Neuron (in vitro differentiated cells): ENCODE measurements at regions not wholly inside any gene's neighbourhood (a gene's known extent, or its start where the extent isn't known, plus 50 kb on each side); places are given as distances from the start of the nearest gene placed in this dataset.
"Not testable (repeated sequence)": the region's sequence is repeated elsewhere in the genome, so short reads cannot be mapped to it uniquely, and the experiment has no call there.

Source experiments
- H2AFZ ChIP-seq: one replicate; pipeline ENCODE4 v1.6.1; 2013; ENCODE audit warnings: low read depth, mild to moderate bottlenecking, inconsistent platforms, low read length, moderate library complexity
- H3K27me3 ChIP-seq: one replicate; pipeline ENCODE4 v1.6.1; 2013; ENCODE audit warnings: low read length; ENCODE audit not compliant: insufficient read depth
- H3K36me3 ChIP-seq: one replicate; pipeline ENCODE4 v1.6.1; 2013; ENCODE audit warnings: low read length; ENCODE audit not compliant: insufficient read depth
- H3K4me1 ChIP-seq: one replicate; pipeline ENCODE4 v1.6.1; 2013; ENCODE audit warnings: low read length; ENCODE audit not compliant: insufficient read depth
- H3K4me3 ChIP-seq: 2 replicates; pipeline ENCODE4 v1.5.1; 2013; ENCODE audit warnings: mild to moderate bottlenecking, low read length, moderate library complexity
- H3K9me3 ChIP-seq: one replicate; pipeline ENCODE4 v1.6.1; 2013; ENCODE audit warnings: low read length

GRCh38 chr4:147163311-147163710 is 217.6 kb upstream of the TTC29 start:
- no peaks in the 10 kb centered on the region for H3K36me3 ChIP-seq
- peaks cover 2% of the 10 kb centered on the region for H3K4me1 ChIP-seq
- H2AFZ ChIP-seq = no peak overlapping the region
- H3K4me3 ChIP-seq = no peak overlapping the region
- peaks cover 3% of the 10 kb centered on the region for H3K27me3 ChIP-seq
- H3K9me3 ChIP-seq = no peaks in the 10 kb centered on the region

GRCh38 chr4:147168200-147168599 is 222.5 kb upstream of the TTC29 start:
- H3K27me3 ChIP-seq, H3K4me3 ChIP-seq, H3K9me3 ChIP-seq, H2AFZ ChIP-seq, H3K4me1 ChIP-seq, H3K36me3 ChIP-seq: not testable (repeated sequence)

- Histone ChIP-seq H3K36me3 (no peaks in the 10 kb centered on the region), H3K27me3 (no peaks in the 10 kb centered on the region), H3K9me3 (no peaks in the 10 kb centered on the region), H3K4me3 (no peak overlapping the region), H2AFZ (no peak overlapping the region), H3K4me1 (no peaks in the 10 kb centered on the region)
These were observed 227.7 kb upstream of the TTC29 start for GRCh38 chr4:147173322-147173721.

- H3K9me3 ChIP-seq = no peaks in the 10 kb centered on the region
- H3K4me3 ChIP-seq = no peak overlapping the region
- H3K27me3 ChIP-seq = no peaks in the 10 kb centered on the region
- no peaks in the 10 kb centered on the region for H3K4me1 ChIP-seq
- H2AFZ ChIP-seq = no peak overlapping the region
- no peaks in the 10 kb centered on the region for H3K36me3 ChIP-seq
These were observed 228.3 kb upstream of the TTC29 start for GRCh38 chr4:147173797-147174432.

GRCh38 chr4:147174591-147174990 is 228.9 kb upstream of the TTC29 start:
- Histone ChIP-seq H3K4me1 (no peaks in the 10 kb centered on the region), H2AFZ (no peak overlapping the region), H3K27me3 (no peaks in the 10 kb centered on the region), H3K36me3 (no peaks in the 10 kb centered on the region), H3K4me3 (no peak overlapping the region), H3K9me3 (no peaks in the 10 kb centered on the region)

GRCh38 chr4:147175460-147176025 is 229.9 kb upstream of the TTC29 start:
- no peak overlapping the region for H3K4me3 ChIP-seq
- H3K9me3 ChIP-seq = no peaks in the 10 kb centered on the region
- H3K27me3 ChIP-seq = no peaks in the 10 kb centered on the region
- no peak overlapping the region for H2AFZ ChIP-seq
- H3K4me1 ChIP-seq = no peaks in the 10 kb centered on the region
- no peaks in the 10 kb centered on the region for H3K36me3 ChIP-seq

- H3K36me3 ChIP-seq = no peaks in the 10 kb centered on the region
- H2AFZ ChIP-seq = no peak overlapping the region
- H3K27me3 ChIP-seq = no peaks in the 10 kb centered on the region
- H3K4me1 ChIP-seq = no peaks in the 10 kb centered on the region
- no peaks in the 10 kb centered on the region for H3K9me3 ChIP-seq
- H3K4me3 ChIP-seq = no peak overlapping the region
These were observed 236.4 kb upstream of the TTC29 start for GRCh38 chr4:147182041-147182440.

- H3K4me1 ChIP-seq = no peaks in the 10 kb centered on the region
These were observed 247.0 kb upstream of the TTC29 start for GRCh38 chr4:147192679-147193078.

GRCh38 chr4:147194114-147194513 is 248.4 kb upstream of the TTC29 start:
- Histone ChIP-seq H2AFZ (no peak overlapping the region), H3K9me3 (no peaks in the 10 kb centered on the region), H3K36me3 (no peaks in the 10 kb centered on the region), H3K4me3 (no peak overlapping the region), H3K4me1 (no peaks in the 10 kb centered on the region), H3K27me3 (no peaks in the 10 kb centered on the region)

More at GRCh38 chr4:147192679-147193078, 247.0 kb upstream of the TTC29 start:
- Histone ChIP-seq H3K27me3 (no peaks in the 10 kb centered on the region), H3K4me3 (no peak overlapping the region), H3K36me3 (no peaks in the 10 kb centered on the region), H3K9me3 (no peaks in the 10 kb centered on the region), H2AFZ (no peak overlapping the region)

GRCh38 chr4:147194604-147195003 is 248.9 kb upstream of the TTC29 start:
- no peaks in the 10 kb centered on the region for H3K36me3 ChIP-seq
- H3K9me3 ChIP-seq = no peaks in the 10 kb centered on the region
- H3K27me3 ChIP-seq = no peaks in the 10 kb centered on the region
- no peak overlapping the region for H3K4me3 ChIP-seq
- H3K4me1 ChIP-seq = no peaks in the 10 kb centered on the region
- no peak overlapping the region for H2AFZ ChIP-seq

- Histone ChIP-seq H3K36me3 (no peaks in the 10 kb centered on the region), H3K9me3 (no peaks in the 10 kb centered on the region), H3K4me3 (no peak overlapping the region), H2AFZ (no peak overlapping the region), H3K4me1 (no peaks in the 10 kb centered on the region), H3K27me3 (no peaks in the 10 kb centered on the region)
These were observed 249.7 kb upstream of the TTC29 start for GRCh38 chr4:147195386-147195785.

- Histone ChIP-seq H3K36me3 (no peaks in the 10 kb centered on the region), H2AFZ (no peak overlapping the region), H3K27me3 (no peaks in the 10 kb centered on the region), H3K4me1 (no peaks in the 10 kb centered on the region), H3K4me3 (no peak overlapping the region), H3K9me3 (no peaks in the 10 kb centered on the region)
These were observed 252.9 kb upstream of the TTC29 start for GRCh38 chr4:147198411-147199051.

- Histone ChIP-seq H2AFZ (no peak overlapping the region), H3K4me1 (no peaks in the 10 kb centered on the region), H3K4me3 (no peak overlapping the region), H3K36me3 (no peaks in the 10 kb centered on the region), H3K9me3 (no peaks in the 10 kb centered on the region), H3K27me3 (no peaks in the 10 kb centered on the region)
These were observed 255.4 kb upstream of the TTC29 start for GRCh38 chr4:147201016-147201415.
